Erythroblast (primary cell): ENCODE measurements at regions not wholly inside any gene's neighbourhood (a gene's known extent, or its start where the extent isn't known, plus 50 kb on each side); places are given as distances from the start of the nearest gene placed in this dataset.
"Not testable (repeated sequence)": the region's sequence is repeated elsewhere in the genome, so short reads cannot be mapped to it uniquely, and the experiment has no call there.

ENCODE experiments used
- DNase-seq, 2 experiments: peaks; one replicate each; lab custom pipeline; 2025; lab: John Stamatoyannopoulos, UW
- GATA1 ChIP-seq: IDR thresholded peaks from 2 replicates; pipeline ENCODE4 v1.6.1; 2011; ENCODE audit warnings: low read depth, mild to moderate bottlenecking, control low read depth, low read length, moderate library complexity
- POLR2A ChIP-seq: IDR thresholded peaks from 2 replicates; pipeline ENCODE4 v1.6.1; 2011; ENCODE audit warnings: mild to moderate bottlenecking, low read length

- no peak for DNase-seq
- TF ChIP-seq GATA1 (no peak), POLR2A (no peak)
Observed at GRCh38 chrX:13955975-13956374, 73.7 kb downstream of the GEMIN8 start.

- DNase-seq: no peak
- no peak for TF ChIP-seq GATA1
- TF ChIP-seq POLR2A: no peak
Observed at GRCh38 chrX:13955095-13955647, 74.5 kb downstream of the GEMIN8 start.

DNA sequence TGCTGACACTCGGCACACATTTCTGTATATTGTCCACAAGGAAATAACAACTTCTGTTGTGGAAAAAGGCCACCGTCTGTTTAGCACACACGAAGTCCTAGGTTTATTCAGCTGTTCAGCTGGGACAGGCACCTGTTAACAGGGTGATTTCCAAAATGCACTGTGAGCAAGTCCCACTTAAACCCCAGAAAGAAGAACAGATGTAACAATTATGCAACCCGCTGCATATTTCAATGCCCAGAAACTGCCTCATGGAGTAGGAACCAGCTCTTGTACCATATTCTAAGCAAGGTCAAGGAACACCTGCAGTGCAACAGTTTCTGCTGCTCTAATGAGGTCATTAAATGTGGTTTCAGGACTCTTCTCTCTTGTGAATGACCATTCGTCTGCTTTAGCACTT is 77.1 kb downstream of the GEMIN8 start:
- TF ChIP-seq GATA1 (no peak), POLR2A (no peak)
- DNase-seq: no peak

GRCh38 chrX:13946223-13946622 is 83.5 kb downstream of the GEMIN8 start:
- DNase-seq: not testable (repeated sequence)

DNA sequence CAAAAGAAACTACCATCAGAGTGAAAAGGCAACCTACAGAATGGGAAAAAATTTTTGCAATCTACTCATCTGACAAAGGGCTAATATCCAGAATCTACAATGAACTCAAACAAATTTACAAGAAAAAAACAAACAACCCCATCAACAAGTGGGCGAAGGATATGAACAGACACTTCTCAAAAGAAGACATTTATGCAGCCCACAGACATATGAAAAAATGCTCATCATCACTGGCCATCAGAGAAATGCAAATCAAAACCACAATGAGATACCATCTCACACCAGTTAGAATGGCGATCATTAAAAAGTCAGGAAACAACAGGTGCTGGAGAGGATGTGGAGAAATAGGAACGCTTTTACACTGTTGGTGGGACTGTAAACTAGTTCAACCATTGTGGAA is 83.9 kb downstream of the GEMIN8 start:
- DNase-seq: not testable (repeated sequence)

- TF ChIP-seq POLR2A: no peak
- no peak for TF ChIP-seq GATA1
- no peak for DNase-seq
Observed at GRCh38 chrX:13940671-13941070, 89.0 kb downstream of the GEMIN8 start.

DNA sequence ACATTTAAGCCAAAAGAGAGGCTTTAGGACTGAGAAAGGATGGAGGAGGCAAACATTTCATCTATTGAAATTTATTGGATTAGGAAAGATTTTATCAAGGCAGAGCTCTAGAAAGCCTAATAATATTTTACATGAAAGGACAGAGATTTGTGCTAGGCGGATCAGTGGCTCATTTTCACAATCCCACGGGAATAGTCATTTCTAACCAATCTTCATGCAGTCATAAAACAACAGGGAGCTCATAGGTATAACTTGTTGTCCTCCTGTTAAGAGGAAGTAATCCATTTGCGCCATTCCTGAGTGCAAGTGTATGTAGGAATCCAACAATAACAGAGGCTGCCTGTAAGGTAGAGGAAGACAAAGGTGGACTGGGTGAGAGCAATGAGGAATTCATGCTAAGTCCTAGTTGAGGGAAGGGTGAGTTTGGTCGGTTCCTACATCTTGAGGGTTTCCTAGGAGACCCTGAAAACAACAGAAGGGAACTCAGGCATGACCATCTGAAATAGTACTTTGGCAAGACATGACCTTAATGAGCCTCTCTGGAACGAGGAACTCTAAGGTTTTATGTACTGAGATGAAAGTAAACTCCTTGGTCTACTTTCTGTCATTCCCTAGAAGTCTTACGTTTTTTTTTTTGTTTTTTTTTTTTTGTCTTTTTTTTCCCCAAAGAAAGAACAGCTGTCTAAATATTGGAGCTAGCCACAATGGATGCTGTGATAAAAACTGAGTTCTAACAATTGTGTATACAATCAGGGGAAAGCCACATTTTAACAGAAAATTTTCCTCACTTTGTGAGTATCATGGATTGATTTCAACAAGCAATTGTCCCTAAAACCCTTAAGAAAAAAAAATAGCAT is 89.7 kb downstream of the GEMIN8 start:
- no peak for TF ChIP-seq GATA1
- no peak for TF ChIP-seq POLR2A
- no peak for DNase-seq

GRCh38 chrX:13938829-13939530 is 90.7 kb downstream of the GEMIN8 start:
- no peak for DNase-seq
- TF ChIP-seq POLR2A: no peak

DNA sequence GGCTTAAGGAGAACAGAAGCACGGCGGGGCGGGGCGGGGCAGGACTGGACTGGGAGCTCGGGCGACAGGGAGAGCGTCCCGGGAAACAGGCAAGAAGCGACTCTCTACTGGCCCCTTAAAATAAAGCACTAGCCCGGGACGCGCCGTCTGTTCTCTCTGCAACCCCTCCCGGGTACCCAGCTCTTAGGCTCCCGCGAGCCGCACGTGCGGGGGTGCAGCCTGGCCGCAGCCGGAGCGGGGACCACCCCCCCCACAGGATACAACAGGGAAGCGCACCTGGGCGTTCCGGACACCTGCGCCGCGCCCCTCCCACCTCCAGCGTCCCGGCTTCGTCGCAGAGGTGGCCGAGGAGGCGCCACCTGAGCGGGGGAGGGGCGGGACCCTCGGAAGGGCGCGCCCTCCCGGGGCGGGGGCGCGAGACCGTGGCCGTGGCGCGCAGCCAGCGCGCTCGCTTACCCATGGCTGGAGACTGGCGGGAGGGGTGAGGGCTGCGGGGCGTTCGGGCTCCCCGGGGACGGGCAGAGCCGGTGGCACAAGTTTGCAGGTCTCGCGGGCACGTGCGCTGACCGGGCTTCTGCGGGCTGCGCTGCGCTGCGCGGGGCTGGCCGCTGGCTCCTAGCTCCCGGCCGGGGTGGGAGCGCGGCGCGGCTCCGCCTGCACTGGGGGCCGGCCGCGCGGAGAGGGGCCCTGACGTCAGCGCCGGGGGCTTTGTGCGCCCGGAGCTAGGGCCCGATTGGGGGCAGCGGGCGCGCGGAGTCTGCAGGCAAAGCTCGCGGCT is 91.5 kb downstream of the GEMIN8 start:
- TF ChIP-seq GATA1 (no peak), POLR2A (no peak)
- no peak for DNase-seq

DNA sequence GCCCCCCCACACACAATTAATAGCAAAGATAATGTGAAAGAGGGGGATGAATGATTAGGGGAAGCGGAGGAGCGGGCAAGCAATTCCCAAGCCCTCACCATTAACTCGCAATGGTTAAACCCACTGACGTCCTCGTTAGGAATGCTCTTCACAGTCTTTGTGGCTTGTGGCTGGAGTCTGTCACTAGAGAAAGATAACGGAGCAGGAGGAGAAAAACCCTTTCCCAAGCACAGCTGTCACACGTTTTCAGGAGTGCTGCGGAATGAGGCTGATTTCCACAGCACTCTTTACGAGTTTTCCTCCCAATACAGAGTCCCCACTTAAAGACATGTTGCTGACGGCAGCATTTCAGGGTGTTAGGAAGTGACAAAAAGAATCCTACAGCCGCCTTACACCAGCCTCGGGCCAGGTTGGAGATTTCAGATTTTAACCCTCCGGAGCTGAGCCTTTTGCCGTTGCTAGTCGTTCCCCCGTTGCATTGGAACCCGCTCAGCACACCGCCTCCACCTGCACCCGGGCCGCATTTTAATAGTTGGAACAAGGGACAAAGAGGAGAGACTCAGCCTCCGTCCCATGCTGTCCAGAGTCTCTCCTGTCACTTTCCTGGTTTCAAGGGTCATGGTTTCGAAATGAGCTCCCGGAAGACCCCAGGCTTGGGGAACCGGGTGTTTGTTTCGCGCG is 92.2 kb downstream of the GEMIN8 start:
- TF ChIP-seq POLR2A (no peak), GATA1 (no peak)
- no peak for DNase-seq

DNA sequence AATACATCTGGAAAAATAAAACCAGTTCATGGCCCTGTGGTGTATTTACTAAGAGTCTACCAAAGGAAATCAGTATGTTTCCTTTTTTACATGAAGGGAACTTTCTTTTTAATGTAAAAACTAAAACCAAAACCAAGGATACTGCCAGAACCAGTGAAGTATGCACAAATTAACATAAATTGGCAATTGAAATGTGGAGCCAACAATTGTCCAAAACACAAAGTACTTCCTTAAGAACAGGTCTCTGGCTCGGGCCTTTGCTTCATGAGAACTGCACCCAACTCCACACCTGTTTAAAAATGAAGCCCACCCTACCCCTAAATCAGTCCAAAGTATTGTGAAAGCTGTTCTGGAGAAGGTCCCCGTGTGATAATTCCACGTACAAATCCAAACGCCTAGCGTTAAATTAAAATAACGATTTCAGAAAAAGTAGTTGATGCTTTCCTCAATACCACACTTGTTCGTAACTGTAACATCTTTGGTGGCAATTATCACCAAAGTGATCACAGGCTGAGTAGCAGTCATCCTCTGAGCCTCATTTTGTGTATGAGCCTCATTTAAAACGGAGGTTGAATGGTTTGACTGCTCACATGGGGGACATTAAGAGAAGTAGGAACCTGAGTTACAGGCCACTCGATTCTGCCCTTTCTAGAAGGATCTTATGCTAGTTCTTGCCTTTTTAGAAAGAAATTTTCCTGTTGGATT is 93.0 kb downstream of the GEMIN8 start:
- DNase-seq: no peak
- TF ChIP-seq GATA1 (no peak), POLR2A (no peak)

- no peak for DNase-seq
- TF ChIP-seq POLR2A: no peak
- TF ChIP-seq GATA1: no peak
Observed at GRCh38 chrX:13934731-13935130, 95.0 kb downstream of the GEMIN8 start.

DNA sequence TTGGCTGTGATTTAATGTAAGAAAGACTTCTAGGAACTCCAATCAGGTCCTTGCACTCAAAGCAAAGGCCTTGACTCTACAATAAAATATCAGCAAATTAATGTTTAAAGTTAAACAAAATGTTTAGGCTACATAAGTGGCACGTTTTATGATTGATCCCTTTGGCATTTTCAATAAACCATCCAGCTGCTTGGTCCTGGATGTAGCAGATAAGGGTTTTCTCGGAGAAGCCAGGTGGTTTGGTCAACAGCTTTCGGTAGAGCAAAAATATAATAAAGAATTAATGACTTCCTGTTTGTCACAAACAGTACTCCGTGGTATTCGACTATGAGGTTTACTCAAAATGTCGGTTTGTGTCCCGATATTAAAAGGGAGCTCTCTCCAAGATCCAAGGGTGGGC is 95.8 kb downstream of the GEMIN8 start:
- DNase-seq: no peak
- TF ChIP-seq POLR2A (no peak), GATA1 (no peak)
